ENCODE measurements at regions not wholly inside any gene's neighbourhood (a gene's known extent, or its start where the extent isn't known, plus 50 kb on each side); places are given as distances from the start of the nearest gene placed in this dataset.
A peak's percentile ranks its signal among the peaks of the same experiment; 100 is the strongest.
"Not testable (repeated sequence)": the region's sequence is repeated elsewhere in the genome, so short reads cannot be mapped to it uniquely, and the experiment has no call there.

DNA sequence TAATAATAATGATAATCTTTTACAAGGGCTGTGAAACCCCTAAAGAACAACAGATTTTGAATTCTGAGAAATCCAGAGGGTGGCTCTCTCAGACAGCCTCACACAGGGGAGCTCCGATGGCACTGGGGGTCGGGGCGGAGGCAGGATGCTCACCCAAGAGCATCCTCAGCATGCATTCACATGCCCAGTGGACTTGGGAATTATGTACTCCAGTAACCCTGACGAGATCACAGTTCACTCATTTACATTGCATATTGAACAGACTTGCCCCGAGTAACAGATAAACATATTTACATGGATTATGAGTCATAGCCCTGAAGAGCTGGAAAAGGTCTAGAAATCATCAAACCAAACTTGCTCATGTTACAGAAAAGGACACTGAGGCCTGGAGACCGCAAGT is 482.7 kb upstream of the JARID2 start:
- ATAC-seq: peak; percentile 28
- no peak for DNase-seq (ENCODE audit: low spot score)

DNA sequence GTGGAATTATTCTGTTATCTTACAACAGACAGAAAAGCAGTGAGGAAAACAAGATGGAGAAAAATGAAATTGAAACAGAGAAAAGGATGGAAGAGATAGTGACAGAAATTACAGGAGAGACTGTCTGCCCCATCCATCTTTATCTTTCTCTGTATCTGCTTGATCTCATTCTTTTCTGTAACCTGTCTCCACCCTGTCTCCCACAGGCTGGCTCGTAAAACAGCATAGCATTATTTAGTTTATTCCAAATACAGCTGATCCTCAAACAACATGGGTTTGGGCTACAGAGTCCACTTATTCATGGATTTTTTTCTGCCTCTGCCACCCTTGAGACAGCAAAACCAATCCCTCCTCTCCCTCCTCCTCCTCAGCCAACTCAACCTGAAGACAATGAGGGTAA is 482.3 kb upstream of the JARID2 start:
- ATAC-seq: no peak
- DNase-seq (ENCODE audit: low spot score): no peak

DNA sequence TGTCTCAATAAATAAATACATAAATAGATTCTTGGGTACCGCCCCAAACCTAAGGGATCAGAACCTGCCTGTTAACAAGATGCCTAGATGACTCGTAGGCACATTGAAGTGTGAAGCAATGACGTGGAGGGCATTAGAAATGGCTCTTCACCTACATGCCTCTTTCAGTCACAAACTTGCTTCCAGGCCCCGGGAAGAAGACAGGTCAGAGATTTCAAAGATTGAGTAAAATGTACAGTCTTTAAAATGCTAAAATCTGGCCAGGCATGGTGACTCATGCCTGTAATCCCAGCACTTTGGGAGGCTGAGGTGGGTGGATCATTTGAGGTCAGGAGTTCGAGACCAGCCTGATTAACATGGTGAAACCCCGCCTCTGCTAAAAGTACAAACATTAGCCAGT is 480.8 kb upstream of the JARID2 start:
- no peak for ATAC-seq
- DNase-seq (ENCODE audit: low spot score): no peak

DNA sequence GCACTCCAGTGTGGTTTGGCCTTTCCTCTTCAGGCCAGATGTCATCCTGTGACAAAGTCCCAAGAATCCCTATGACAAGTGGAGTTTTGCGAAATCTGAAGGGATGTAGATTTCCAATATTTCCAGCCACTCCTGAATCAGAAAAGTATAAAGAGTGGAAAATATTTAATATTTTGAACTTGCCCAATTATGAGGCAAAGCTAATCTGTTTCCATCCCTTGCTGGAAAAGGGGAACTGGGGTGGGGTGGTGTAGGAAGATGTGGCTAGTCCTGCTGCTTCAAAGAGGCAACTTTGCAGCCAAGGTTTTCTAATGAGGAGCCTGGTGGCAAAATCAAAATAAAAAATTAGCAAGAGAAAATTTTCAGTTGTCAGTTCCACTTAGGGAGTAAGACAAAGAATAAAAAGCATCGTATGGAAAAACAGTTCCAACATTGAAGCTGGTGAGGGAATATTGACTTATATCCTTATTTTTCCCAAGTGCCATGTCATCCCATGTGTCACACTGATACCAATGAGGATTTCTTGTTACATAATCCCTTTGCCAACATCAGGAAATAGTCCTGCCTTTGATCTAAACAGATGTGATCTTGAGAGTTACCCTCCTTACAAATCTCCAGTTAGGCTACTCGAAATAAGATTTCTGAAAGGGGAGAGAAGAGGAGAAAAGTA is 480.0 kb upstream of the JARID2 start:
- DNase-seq (ENCODE audit: low spot score) (no peak), ATAC-seq (no peak)

DNA sequence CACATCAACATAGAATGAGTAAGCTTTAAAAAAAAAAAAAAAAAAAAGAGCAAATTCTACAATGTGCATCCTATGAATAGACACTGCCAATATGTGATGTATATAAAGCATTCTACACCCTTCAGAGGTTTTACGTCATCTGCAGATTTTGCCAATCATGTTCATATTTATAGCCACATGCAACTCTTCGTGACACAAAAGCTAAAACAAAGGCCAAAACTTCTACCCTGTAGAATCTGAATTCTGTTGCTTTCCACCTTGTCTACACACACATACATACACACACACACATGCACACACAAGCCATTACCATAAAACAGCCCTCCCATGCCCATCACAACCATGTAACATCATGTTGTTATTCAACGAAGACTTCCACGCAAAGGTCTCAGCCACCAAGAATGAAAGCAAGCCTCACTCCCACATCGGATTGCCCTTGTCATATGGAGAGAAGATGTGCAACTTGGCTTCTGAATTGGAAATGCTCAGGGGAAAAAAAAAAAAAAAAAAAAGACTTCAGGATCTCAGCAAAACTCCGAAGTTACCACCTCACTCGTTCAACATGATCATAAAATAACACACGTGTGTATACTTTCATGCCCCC is 479.4 kb upstream of the JARID2 start:
- no peak for ATAC-seq
- no peak for DNase-seq (ENCODE audit: low spot score)

DNA sequence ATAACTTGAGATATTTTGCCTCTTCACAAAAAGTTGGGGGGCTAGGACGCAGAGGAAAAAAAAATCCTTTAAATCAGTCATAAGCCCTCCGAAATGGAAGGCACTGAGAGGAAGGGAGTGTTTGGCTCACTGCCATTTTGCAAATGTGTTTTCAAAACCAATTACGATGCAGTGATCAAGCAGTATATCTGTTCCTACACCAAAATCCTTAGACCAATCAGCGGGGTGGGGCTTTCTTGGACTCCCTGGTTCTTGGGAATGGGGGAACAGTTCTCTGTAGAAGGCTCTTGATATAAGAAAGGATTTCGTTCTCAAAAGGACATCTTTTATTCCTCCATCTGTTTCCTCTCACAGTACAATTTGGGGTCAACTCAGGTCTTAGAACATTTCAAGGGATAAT is 478.6 kb upstream of the JARID2 start:
- ATAC-seq (no peak), DNase-seq (ENCODE audit: low spot score) (no peak)

DNA sequence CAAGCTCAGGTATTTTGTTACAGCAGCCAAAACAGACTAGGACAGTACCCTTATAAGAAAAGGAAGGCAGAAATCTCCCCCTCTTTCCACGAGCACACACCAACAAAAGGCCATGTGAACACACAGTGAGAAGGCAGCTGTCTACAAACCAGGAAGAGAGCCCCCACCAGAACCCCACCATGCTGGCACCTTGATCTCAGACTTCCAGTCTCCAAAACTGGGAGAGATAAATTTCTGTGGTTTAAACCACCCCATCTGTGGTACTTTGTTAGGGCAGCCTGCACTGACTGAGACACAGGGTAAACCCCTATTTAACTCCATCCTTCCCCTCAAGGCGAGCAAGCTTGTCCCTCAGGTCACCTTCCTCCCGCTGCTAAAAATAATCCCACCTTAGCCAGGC is 475.8 kb upstream of the JARID2 start:
- DNase-seq (ENCODE audit: low spot score) (no peak), ATAC-seq (no peak)

DNA sequence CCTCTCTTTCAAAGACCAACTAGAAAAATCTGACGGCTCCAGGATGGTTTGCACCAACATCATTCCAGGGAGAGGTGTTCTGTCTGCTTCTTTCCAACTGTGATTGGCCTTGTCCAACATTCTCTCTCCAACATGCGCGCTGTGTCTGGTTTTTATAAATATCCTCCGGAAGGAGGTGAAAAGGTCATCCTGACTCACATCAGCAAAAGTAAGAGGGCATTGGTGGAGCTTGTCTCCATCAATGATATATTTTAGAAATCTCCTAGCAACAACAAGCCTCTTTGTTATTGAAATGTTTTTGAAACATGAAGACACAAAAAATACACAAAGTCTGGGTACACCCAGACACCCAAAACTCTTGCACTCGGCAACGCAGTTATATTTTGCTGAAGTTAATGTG is 475.3 kb upstream of the JARID2 start:
- ATAC-seq (no peak), DNase-seq (ENCODE audit: low spot score) (no peak)

DNA sequence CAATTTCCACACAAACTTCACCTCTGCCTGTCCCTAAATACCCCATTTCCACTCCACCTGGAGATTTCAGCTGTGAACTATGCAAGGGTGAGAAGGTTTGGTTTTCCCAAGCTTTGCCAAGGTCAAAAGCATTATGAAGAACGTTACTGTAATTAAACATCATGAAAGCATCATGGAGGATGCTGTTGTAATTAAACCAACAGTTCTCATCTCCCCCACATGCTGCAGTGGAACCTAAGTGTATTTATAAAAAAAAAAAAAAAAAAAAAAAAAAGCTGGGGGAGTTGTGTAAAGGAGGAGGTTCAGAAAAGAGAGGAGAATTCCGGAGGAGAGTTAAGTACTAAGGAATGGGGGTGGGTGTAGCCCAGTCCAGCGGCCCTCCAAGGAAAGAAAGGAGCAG is 474.9 kb upstream of the JARID2 start:
- ATAC-seq: no peak
- DNase-seq (ENCODE audit: low spot score): no peak

DNA sequence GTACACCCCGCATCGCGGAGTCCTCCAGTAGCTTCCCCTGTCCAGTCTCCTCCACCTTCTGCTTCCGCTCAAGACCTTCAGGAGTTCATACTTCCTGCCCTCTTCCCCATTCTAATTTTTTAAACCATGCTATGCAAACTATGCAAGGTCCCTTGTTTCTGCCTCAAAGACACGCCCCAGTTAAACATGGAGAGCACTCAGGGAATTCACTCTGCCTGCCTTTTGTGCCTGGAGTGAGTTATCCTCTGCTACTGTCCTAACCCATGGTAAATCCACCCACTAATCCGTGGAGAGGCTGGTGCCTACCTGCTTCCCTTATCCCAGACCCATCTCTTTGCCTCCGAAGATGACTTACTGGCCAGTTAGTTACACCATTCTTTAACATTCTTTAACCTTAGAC is 473.7 kb upstream of the JARID2 start:
- ATAC-seq: no peak
- no peak for DNase-seq (ENCODE audit: low spot score)

DNA sequence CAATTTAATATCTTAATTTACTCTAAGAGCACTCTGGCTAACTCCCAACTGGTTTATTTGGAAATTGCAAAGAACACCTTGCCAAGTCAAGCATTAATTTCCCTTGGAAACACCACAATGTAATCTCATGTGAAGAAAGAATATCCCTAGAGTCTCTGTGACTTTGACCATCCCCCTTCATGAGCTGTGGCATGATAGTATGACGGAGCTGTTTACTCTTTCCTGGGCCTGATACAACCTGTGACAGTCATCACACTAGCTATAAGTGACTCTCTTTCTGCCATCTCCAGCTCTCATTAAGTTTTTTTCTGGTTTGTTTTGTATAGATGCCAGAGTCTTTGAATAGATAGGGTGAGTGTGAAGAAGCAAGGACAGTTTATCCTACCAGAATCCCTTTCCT is 470.3 kb upstream of the JARID2 start:
- ATAC-seq (peak; percentile 61), DNase-seq (ENCODE audit: low spot score) (no peak)

DNA sequence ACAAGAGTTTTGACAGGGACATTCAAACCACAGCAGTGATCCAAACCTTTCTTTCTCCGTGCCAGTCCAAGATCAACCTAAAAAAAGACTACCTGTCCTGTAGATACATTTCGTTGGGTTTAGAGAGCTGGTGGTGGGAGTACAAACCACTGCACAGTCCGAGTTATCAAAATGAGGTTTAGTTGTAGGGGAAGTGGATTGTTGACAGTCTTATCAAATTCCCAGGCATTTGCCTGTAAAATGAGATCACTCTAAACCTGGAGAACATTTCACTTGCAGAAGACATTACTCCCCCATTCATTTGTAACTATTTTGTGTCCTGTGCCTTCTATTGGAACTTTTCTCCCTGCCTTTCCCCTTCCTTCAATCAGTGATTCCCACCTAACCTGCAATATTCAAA is 469.6 kb upstream of the JARID2 start:
- no peak for DNase-seq (ENCODE audit: low spot score)
- ATAC-seq: no peak

DNA sequence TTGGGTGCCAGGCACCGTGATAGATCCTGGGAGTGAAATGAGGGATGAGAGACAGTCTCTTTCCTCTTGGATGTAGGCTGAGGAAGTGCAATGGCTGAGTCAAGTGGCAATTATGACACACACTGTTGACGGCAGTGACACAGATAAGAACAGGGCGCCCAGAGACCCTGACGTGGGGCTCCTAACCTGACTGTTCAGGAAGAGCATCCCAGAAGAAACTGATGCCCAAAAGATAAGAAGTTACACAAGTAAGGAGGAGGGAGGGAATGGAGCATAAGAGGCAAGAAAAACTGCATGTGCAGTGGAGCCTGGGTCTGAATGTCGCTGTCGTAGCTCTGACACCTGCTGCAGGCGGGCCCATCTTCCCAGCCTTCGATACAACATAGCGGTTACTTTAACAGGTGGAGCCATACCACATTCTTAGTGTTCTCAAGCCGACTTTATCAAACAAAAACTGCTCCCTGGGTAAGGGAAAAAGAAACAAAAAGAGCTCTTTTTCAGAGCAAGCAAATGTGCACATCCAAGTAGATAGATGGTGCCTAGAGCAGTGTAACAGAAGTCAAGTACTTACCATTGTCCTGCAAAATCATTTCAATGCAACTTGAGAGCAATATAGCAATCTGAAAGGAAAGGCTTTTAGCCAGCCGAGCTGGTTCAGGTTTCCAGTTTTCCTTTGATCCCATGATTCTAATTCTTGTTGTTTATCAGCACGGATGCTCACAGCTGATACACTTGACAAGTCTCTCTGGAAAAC is 463.9 kb upstream of the JARID2 start:
- no peak for DNase-seq (ENCODE audit: low spot score)
- no peak for ATAC-seq

DNA sequence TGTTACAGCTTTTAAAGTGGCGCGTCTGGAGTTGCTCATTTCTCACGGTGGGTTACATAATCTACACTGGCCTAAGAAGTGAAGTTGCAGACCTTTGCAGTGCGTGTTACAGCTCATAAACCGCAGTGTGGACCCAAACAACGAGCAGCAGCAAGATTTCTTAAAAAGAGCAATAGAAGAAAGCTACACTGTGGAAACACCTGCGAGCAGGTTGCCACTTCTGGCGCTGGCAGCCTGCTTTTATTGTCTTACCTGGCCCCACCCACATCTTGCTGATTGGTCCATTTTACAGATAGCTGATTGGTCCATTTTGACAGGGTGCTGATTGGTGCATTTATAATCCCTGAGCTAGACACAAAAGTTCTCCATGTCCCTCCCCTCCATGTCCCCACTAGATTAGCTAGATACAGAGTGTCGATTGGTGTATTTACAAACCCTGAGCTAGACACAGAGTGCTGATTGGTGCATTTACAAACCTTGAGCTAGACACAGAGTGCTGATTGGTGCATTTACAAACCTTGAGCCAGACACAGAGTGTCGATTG is 462.9 kb upstream of the JARID2 start:
- ATAC-seq; DNase-seq (ENCODE audit: low spot score): not testable (repeated sequence)

DNA sequence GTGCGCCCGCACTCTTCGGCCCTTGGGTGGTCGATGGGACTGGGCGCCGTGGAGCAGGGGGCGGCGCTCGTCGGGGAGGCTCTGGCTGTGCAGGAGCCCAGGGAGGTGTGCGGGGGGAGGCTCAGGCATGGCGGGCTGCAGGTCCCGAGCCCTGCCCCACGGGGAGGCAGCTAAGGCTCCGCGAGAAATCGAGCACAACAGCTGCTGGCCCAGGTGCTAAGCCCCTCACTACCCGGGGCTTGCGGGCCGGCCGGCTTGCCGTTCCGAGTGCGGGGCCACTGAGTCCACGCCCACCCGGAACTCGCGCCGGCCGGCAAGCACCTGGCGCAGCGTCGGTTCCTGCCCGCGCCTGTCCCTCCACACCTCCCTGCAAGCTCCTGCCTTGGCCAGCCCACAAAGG is 462.3 kb upstream of the JARID2 start:
- DNase-seq (ENCODE audit: low spot score) (no peak), ATAC-seq (no peak)

DNA sequence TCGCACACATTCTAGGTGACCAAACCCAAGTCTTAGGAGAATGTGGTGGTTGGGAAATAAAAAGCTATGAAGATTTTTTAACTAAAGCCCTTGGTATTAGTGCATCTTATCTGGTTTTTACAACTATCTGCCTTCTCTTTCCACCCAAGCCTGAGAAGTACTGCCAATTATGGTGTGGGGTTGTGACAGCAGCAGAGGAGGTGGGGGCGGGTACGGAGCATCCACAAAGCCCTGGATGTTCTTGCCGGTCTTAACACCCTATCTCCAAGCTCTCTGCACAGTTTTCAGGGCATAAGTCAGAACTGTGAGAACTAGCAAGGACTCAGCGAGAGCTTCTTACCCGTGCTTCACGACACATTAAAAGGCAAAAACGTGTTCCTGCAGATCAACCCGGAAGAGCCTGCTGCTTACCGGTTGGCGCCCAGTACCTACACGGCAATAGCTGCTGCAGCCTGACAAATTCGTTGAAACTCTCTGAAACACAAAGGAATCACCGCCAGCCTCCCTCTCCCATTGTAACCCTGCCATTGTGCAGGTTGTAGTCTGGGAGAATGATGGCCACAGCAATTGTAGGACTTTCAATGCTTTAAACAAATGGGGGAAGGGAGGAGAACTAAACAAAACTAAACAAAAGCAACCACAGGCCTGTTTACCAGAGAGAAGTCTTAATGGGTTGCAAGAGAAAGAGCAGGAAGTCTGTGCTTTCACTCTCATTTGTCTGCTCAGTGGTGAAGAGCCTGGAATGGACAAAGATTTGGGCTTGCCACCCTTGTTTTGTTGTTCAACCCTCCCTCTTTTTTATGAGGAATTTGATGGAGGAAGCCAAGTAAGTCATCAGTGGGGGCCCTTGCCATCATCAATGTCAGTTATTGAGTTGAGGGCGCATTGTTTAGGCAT is 461.0 kb upstream of the JARID2 start:
- DNase-seq (ENCODE audit: low spot score): no peak
- ATAC-seq: no peak

DNA sequence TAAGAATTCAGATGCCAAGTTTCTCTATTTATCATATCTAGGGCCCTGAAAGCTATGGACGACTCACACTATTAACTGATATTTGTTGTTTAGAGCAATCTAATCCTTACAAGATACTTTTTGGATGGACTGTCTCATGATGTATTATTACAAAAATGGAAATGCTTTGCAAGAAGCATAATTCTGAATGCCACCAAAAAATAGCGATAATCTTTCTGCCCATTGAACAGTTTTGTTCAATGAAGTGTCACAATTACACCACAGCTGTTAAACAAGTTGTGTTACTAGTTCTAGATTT is 460.4 kb upstream of the JARID2 start:
- no peak for ATAC-seq
- no peak for DNase-seq (ENCODE audit: low spot score)

DNA sequence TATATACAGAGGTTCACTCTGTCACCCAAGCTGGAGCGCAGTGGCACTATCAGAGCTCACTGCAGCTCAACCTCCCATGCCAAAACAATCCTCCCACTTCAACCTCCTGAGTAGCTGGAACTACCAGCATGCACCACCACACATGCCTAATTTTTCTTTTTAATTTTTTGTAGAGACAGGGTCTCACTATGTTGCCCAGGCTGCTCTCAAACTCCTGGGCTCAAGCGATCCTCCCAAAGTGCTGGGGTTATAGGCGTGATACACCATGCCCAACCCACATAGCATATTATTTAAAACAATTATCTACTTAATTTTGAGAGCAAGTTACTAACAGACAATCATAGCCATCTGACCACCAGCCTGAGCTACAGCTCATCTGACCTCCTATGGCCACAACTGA is 459.9 kb upstream of the JARID2 start:
- ATAC-seq: no peak
- no peak for DNase-seq (ENCODE audit: low spot score)

DNA sequence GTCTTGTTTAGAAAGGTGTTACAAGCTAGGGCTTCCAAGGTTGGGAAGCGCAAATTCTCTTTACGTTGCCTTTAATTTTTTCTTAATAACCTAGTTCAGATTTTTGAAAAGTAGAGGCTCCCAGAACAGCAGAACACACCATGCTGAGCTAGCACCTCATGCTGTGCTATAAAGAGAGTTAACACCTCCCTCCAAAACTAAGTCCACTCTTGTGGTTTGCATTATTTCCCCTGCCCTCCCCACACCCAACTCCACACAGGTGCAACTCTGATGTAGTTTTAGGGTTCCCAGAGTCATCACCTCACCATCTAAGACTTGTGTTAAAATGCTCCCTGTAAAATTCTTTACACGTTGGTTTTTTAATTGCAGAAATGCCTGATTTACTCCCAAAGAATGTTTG is 459.4 kb upstream of the JARID2 start:
- ATAC-seq (no peak), DNase-seq (ENCODE audit: low spot score) (no peak)

DNA sequence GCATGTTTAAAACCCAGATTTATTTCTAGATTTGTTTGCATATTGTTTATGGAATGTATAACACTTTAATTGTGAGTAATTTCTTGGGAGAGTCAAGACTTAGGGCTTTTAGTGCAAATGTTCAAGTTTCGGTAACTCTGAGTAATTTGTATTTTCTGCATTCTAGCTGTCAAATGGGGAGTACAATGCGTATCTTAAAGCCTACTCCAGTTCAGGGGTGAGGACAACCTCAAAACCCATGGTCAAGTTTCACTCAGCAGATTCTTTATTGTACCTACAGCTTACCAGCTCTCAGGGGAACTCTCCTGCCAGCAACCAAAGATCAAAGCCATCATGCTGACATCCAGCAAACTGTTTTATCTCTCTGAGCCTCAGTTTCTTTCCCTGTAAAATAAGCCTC is 458.6 kb upstream of the JARID2 start:
- DNase-seq (ENCODE audit: low spot score): no peak
- no peak for ATAC-seq

DNA sequence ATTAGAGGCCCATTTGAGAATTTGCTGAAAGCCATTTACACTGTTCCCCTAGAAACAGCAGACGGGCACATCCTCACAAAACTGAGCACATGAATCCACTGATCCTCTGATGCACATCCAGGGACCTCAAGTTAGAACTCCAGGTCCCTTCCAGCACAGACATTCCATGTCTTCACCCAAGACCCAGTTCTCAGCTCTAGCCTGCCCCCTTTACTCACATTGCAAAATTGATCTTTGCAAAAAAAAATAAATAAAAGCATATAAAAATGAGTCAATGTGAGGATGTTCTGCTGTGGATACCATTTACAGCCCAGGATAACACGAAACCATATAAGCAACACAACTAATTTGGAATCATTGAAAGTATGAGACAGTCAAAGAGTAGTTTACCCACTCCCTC is 458.2 kb upstream of the JARID2 start:
- DNase-seq (ENCODE audit: low spot score) (no peak), ATAC-seq (no peak)
